ENCODE measurements at regions not wholly inside any gene's neighbourhood (a gene's known extent, or its start where the extent isn't known, plus 50 kb on each side); places are given as distances from the start of the nearest gene placed in this dataset.

- no peak overlapping the region for H3K27ac ChIP-seq
- TF ChIP-seq ZFX (IDR thresholded peaks at IDR 0.05; ENCODE audit: borderline replicate concordance) (no peak), CTCF (IDR thresholded peaks at IDR 0.05) (no peak)
Observed at GRCh38 chr3:106616556-106616955, 747.7 kb upstream of the CBLB start.

- no peak for TF ChIP-seq CTCF (IDR thresholded peaks at IDR 0.05)
- TF ChIP-seq ZFX (IDR thresholded peaks at IDR 0.05; ENCODE audit: borderline replicate concordance), result no peak
- H3K27ac ChIP-seq, result no peak overlapping the region
Observed at GRCh38 chr3:106617276-106617675, 748.5 kb upstream of the CBLB start.

GRCh38 chr3:106620646-106621045 is 751.8 kb upstream of the CBLB start:
- no peak for TF ChIP-seq CTCF (IDR thresholded peaks at IDR 0.05)
- TF ChIP-seq ZFX (IDR thresholded peaks at IDR 0.05; ENCODE audit: borderline replicate concordance), result no peak
- H3K27ac ChIP-seq, result no peak overlapping the region

- TF ChIP-seq ZFX (IDR thresholded peaks at IDR 0.05; ENCODE audit: borderline replicate concordance) (no peak), CTCF (IDR thresholded peaks at IDR 0.05) (no peak)
- H3K27ac ChIP-seq, result no peak overlapping the region
Observed at GRCh38 chr3:106624154-106624553, 753.1 kb upstream of the CCDC54 start.

GRCh38 chr3:106628407-106628806 is 748.8 kb upstream of the CCDC54 start:
- TF ChIP-seq CTCF (IDR thresholded peaks at IDR 0.05) (no peak), ZFX (IDR thresholded peaks at IDR 0.05; ENCODE audit: borderline replicate concordance) (no peak)
- no peak overlapping the region for H3K27ac ChIP-seq

- H3K27ac ChIP-seq, result no peak overlapping the region
- TF ChIP-seq ZFX (IDR thresholded peaks at IDR 0.05; ENCODE audit: borderline replicate concordance) (no peak), CTCF (IDR thresholded peaks at IDR 0.05) (no peak)
Observed at GRCh38 chr3:106629215-106629832, 747.9 kb upstream of the CCDC54 start.

- H3K27ac ChIP-seq, result no peak overlapping the region
- no peak for TF ChIP-seq ZFX (IDR thresholded peaks at IDR 0.05; ENCODE audit: borderline replicate concordance)
- TF ChIP-seq CTCF (IDR thresholded peaks at IDR 0.05), result no peak
Observed at GRCh38 chr3:106631373-106632108, 745.7 kb upstream of the CCDC54 start.

Measured in 22Rv1 (cell line).